SK-N-SH (cell line): ENCODE measurements at regions not wholly inside any gene's neighbourhood (a gene's known extent, or its start where the extent isn't known, plus 50 kb on each side); places are given as distances from the start of the nearest gene placed in this dataset.

Source experiments
- CHD2 ChIP-seq: fragments of 150-350 bp; IDR thresholded peaks from 2 replicates; pipeline ENCODE4 v1.6.1; 2018; ENCODE audit warnings: low read length; ENCODE audit not compliant: partially characterized antibody
- CTCF ChIP-seq: fragments of 200-600 bp; sonication (generic); IDR thresholded peaks from 2 replicates; pipeline ENCODE4 v1.6.1; 2017; ENCODE audit warnings: antibody characterized with exemption, mild to moderate bottlenecking, moderate library complexity
- EP300 ChIP-seq, 2 experiments: IDR thresholded peaks; 2 replicates each; pipeline versions ENCODE4 v1.4.0 to v1.6.1; 2012; ENCODE audit warnings: borderline replicate concordance in 1 of 2, low read depth in 1 of 2, low read length in 1 of 2
- POLR2AphosphoS5 ChIP-seq: IDR thresholded peaks from 2 replicates; pipeline ENCODE4 v1.6.1; 2012; ENCODE audit warnings: low read depth, low read length
- USF2 ChIP-seq: fragments of 150-350 bp; IDR thresholded peaks from 2 replicates; pipeline ENCODE4 v1.6.1; 2017; ENCODE audit warnings: antibody characterized with exemption, low read length, low read depth, borderline replicate concordance
- YY1 ChIP-seq: IDR thresholded peaks from 2 replicates; pipeline ENCODE4 v1.4.0; 2012; ENCODE audit warnings: low read depth, mild to moderate bottlenecking
- TF ChIP-seq, protein P1 (sequence below): IDR thresholded peaks from 2 replicates; pipeline ENCODE4 v1.4.0; 2012; ENCODE audit warnings: low read depth

- TF ChIP-seq EP300 (IDR thresholded peaks at IDR 0.05; ENCODE audit: borderline replicate concordance in 1 of 2, low read depth in 1 of 2, low read length in 1 of 2) (no peak), CTCF (no peak), CHD2 (no peak), USF2 (no peak), YY1 (no peak), POLR2AphosphoS5 (no peak)
- TF ChIP-seq, protein P1, sequence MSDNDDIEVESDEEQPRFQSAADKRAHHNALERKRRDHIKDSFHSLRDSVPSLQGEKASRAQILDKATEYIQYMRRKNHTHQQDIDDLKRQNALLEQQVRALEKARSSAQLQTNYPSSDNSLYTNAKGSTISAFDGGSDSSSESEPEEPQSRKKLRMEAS = no peak
Measured at GRCh38 chr2:22769497-22769896, 615.5 kb upstream of the KLHL29 start.
